Muscle of arm (tissue), 1 donor: ENCODE measurements at regions not wholly inside any gene's neighbourhood (a gene's known extent, or its start where the extent isn't known, plus 50 kb on each side); places are given as distances from the start of the nearest gene placed in this dataset.

Experiments used
- DNase-seq: peaks from one replicate; pipeline ENCODE4 v3.0.0-alpha.2; 2013

GRCh38 chr2:120440521-120441350, 94.8 kb downstream of the INHBB start:
- DNase-seq = no peak

- DNase-seq = no peak
These were observed 95.4 kb downstream of the INHBB start for GRCh38 chr2:120441351-120441700.

- no peak for DNase-seq
These were observed 96.0 kb downstream of the INHBB start for GRCh38 chr2:120441744-120442471.

- DNase-seq = no peak
These were observed 96.6 kb downstream of the INHBB start for GRCh38 chr2:120442541-120442922.

- no peak for DNase-seq
These were observed 97.1 kb downstream of the INHBB start for GRCh38 chr2:120442923-120443571.

GRCh38 chr2:120443946-120444345, 98.0 kb downstream of the INHBB start:
- no peak for DNase-seq

GRCh38 chr2:120444691-120445240, 98.8 kb downstream of the INHBB start:
- no peak for DNase-seq

- DNase-seq = no peak
These were observed 99.7 kb downstream of the INHBB start for GRCh38 chr2:120445449-120446143.

GRCh38 chr2:120446236-120447126, 100.5 kb downstream of the INHBB start:
- DNase-seq = no peak

GRCh38 chr2:120447127-120447785, 101.3 kb downstream of the INHBB start:
- no peak for DNase-seq

- DNase-seq = no peak
These were observed 102.5 kb downstream of the INHBB start for GRCh38 chr2:120448436-120448835.

GRCh38 chr2:120448961-120449810, 103.2 kb downstream of the INHBB start:
- no peak for DNase-seq

GRCh38 chr2:120450196-120450820, 104.4 kb downstream of the INHBB start:
- DNase-seq = no peak

- no peak for DNase-seq
These were observed 105.4 kb downstream of the INHBB start for GRCh38 chr2:120451334-120451733.

- DNase-seq = no peak
These were observed 106.2 kb downstream of the INHBB start for GRCh38 chr2:120452131-120452530.

- DNase-seq = no peak
These were observed 107.2 kb downstream of the INHBB start for GRCh38 chr2:120452945-120453634.

GRCh38 chr2:120453635-120453998, 107.7 kb downstream of the INHBB start:
- DNase-seq = no peak
